GM10266 (cell line): ENCODE measurements at regions not wholly inside any gene's neighbourhood (a gene's known extent, or its start where the extent isn't known, plus 50 kb on each side); places are given as distances from the start of the nearest gene placed in this dataset.

ENCODE experiments used
- DNase-seq: peaks from one replicate; pipeline ENCODE4 v3.0.0; 2012; ENCODE audit errors: extremely low spot score
- TF ChIP-seq, protein P1 (sequence below): IDR thresholded peaks from 2 replicates; pipeline ENCODE4 v1.5.1; 2012; ENCODE audit warnings: mild to moderate bottlenecking, low read depth; ENCODE audit not compliant: control insufficient read depth, insufficient read depth; ENCODE audit errors: missing control alignments

DNA sequence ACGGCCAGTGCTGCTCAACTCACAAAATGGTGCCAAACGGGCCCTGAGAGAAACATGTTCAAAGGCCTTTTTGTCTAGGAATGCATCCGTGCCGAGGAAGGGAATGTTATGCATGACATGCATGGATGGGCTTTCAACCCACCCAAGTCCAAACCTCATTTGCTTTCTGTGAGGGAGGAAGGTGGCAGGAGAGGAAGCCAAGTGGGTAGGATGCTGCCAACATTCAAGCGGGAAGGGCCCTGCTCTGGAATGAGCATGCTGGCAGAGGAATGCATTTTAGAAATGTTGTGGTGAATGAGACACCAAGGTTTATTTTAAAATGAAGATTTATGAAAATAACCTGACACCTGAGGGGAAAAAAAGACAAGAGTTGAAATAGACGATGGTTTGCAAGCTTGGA, 479.1 kb downstream of the CCDC171 start:
- TF ChIP-seq, protein P1, sequence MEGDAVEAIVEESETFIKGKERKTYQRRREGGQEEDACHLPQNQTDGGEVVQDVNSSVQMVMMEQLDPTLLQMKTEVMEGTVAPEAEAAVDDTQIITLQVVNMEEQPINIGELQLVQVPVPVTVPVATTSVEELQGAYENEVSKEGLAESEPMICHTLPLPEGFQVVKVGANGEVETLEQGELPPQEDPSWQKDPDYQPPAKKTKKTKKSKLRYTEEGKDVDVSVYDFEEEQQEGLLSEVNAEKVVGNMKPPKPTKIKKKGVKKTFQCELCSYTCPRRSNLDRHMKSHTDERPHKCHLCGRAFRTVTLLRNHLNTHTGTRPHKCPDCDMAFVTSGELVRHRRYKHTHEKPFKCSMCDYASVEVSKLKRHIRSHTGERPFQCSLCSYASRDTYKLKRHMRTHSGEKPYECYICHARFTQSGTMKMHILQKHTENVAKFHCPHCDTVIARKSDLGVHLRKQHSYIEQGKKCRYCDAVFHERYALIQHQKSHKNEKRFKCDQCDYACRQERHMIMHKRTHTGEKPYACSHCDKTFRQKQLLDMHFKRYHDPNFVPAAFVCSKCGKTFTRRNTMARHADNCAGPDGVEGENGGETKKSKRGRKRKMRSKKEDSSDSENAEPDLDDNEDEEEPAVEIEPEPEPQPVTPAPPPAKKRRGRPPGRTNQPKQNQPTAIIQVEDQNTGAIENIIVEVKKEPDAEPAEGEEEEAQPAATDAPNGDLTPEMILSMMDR: no peak

DNA sequence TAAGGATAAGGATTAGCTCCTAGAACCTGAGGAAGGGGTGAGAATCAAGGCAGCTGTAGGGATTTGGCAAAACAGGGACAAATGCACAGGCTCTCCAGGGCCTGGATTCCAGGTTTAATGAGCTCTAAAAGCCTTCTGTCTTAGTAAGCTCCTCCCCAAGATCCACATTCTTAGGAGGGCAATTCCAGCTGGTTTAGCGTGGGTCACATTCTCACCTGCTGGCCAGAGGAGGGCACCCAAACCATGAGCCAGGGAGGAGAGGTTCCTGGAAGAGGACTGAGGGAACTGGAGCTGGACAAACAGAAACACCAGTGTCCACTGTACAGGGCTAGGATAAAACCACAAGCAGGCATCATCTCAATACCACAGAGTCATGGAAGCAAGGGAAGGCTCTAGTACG, 480.0 kb downstream of the CCDC171 start:
- TF ChIP-seq, protein P1: peak; percentile 5
- DNase-seq: no peak

More for the DNA sequence above, 479.1 kb downstream of the CCDC171 start:
- no peak for DNase-seq

DNA sequence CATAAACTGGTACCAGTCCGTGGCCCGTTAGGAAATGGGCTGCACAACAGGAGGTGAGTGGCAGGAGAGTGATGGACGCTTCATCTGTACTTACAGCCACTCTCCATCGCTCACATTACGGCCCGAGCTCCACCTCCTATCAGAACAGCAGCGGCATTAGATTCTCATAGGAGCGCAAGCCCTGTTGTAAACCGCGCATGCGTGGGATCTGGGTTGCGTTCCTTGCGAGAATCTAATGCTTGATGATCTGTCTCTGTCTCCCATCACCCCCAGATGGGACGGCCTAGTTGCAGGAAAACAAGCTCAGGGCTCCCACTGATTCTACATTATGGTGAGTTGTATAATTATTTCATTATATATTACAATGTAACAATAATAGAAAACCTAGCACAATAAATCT, 480.4 kb downstream of the CCDC171 start:
- DNase-seq: no peak
- TF ChIP-seq, protein P1: no peak

DNA sequence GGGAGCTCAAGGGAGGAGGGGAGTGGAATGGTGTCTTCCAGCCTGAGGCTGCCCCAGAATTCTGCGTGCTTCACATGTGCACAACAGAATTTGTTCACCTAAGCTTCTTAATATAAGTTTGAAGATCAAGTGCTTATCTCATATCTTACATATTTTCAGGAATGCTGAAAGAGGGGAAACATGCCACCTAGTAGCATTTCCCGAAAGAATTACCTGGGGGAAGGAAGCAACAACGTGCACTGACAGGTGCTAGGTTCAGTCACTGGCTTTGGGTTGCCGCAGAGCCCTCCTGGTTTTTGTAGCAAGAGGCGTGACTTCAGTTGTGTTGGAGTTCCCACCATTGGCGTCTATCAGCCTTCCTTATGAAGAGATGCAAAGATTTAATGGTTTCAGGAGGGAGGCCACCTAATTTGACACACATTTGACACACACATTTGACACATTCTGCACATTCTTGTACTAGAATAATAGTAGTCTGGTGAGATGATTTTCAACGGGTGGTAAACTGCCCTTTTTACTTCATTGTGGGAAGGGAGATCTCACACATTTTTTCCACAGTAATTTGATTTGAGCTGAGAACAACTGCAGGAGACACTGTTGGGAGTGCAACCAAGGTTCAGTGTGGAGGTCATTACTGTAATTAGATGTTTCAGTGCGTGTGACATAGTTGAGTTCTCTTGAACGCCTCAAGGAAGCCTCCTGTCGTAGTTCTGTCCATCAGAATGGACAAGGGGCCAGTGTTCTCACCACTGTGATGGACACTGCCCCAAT, 481.3 kb downstream of the CCDC171 start:
- TF ChIP-seq, protein P1: no peak
- DNase-seq: no peak

- DNase-seq: no peak
- TF ChIP-seq, protein P1: peak; percentile 0
These were observed 486.6 kb downstream of the CCDC171 start for GRCh38 chr9:16039218-16039987.

DNA sequence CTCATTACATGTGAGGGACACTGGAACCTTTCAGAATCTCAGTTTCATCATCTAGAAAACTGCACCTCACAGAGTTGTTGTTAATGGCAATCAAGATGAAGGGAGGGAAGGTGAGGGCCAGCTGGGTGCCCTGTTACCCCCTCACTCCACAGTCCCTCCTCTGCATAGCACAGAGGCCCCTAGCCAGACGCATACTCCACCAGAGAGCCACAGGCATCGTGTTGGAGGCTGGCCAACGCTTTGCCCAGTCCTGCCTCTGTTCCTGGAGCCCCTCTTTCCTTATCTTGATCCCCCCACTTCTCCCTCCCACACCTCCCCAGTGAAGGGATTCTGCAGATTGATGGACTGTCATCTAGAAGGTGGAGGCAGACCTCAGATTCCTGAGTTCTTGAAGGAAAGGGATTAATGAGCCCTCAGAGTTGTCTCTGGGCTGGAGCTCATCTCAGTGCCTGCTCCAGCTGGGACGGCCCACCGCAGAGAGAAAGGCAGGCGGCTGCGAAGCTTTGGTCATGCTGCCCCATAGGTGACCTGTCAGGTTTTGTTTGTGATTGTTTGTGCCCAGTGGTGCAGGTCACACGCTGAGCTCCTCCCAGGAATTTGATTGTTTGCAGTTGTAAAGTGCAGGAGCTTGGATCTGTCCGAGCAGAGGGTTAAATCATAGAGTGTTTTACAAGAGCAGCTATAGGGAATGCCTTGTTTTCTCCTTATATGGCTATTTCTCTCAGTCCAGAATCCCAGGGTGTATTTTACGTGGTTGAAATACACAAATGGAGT, 487.3 kb downstream of the CCDC171 start:
- TF ChIP-seq, protein P1: no peak
- no peak for DNase-seq
